ENCODE measurements at regions not wholly inside any gene's neighbourhood (a gene's known extent, or its start where the extent isn't known, plus 50 kb on each side); places are given as distances from the start of the nearest gene placed in this dataset.

- TF ChIP-seq, protein P1, sequence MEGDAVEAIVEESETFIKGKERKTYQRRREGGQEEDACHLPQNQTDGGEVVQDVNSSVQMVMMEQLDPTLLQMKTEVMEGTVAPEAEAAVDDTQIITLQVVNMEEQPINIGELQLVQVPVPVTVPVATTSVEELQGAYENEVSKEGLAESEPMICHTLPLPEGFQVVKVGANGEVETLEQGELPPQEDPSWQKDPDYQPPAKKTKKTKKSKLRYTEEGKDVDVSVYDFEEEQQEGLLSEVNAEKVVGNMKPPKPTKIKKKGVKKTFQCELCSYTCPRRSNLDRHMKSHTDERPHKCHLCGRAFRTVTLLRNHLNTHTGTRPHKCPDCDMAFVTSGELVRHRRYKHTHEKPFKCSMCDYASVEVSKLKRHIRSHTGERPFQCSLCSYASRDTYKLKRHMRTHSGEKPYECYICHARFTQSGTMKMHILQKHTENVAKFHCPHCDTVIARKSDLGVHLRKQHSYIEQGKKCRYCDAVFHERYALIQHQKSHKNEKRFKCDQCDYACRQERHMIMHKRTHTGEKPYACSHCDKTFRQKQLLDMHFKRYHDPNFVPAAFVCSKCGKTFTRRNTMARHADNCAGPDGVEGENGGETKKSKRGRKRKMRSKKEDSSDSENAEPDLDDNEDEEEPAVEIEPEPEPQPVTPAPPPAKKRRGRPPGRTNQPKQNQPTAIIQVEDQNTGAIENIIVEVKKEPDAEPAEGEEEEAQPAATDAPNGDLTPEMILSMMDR (IDR thresholded peaks at IDR 0.05; ENCODE audit: insufficient read depth, low read depth, low read length, missing control alignments): no peak
- no peak for DNase-seq (ENCODE audit: low read depth)
- H3K4me3 ChIP-seq (ENCODE audit: low read length): no peak overlapping the region
Measured at GRCh38 chr7:49264530-49264929, 340.2 kb downstream of the CDC14C start.

GRCh38 chr7:49273897-49274296 lies 349.6 kb downstream of the CDC14C start:
- no peak for DNase-seq (ENCODE audit: low read depth)
- TF ChIP-seq, protein P1 (IDR thresholded peaks at IDR 0.05; ENCODE audit: insufficient read depth, low read depth, low read length, missing control alignments): no peak

DNA sequence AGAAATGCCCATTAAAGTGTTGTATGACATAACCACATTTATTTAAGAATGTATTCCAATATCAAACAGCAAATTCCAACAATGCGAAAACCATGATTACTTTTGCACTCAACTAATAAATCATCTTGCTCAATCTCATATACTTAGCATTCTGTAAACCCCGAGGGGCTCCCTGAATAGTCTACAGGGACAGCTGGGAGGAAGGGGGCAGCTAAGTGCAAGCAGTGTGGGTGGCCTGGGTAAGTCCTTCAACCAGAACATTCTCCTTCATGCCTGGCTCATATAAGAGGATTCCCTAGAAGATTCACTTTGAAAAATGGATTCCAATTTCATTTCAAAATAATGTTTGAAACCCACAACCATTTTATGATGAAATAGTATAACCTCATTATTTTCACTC lies 355.5 kb downstream of the CDC14C start:
- no peak overlapping the region for H3K4me3 ChIP-seq (ENCODE audit: low read length)
- TF ChIP-seq, protein P1 (IDR thresholded peaks at IDR 0.05; ENCODE audit: insufficient read depth, low read depth, low read length, missing control alignments): no peak

More at GRCh38 chr7:49273897-49274296, 349.6 kb downstream of the CDC14C start:
- no peak overlapping the region for H3K4me3 ChIP-seq (ENCODE audit: low read length)

DNA sequence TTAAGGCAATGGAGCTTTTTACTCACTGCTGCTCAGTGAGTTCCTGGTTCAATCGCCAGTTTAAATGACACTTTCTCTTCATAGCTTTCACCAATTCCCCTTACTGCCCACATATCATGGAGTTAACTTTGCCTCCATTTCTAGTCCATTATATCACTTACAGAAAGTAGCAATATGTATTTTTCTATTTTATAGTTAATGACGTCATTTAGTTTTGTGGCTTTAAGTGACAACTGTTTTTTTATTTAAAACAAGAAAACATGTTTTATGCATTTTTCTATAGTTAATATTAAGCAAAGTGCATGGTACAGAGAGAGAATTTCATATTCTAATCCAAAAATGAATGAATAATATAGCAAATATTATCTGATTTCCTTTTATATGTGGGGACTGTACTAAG lies 363.3 kb downstream of the CDC14C start:
- H3K4me3 ChIP-seq (ENCODE audit: low read length): no peak overlapping the region
- TF ChIP-seq, protein P1 (IDR thresholded peaks at IDR 0.05; ENCODE audit: insufficient read depth, low read depth, low read length, missing control alignments): no peak
- DNase-seq (ENCODE audit: low read depth): no peak

More for the DNA sequence above, 355.5 kb downstream of the CDC14C start:
- no peak for DNase-seq (ENCODE audit: low read depth)

- no peak overlapping the region for H3K4me3 ChIP-seq (ENCODE audit: low read length)
- DNase-seq (ENCODE audit: low read depth): peak; percentile 69
- TF ChIP-seq, protein P1 (IDR thresholded peaks at IDR 0.05; ENCODE audit: insufficient read depth, low read depth, low read length, missing control alignments): no peak
Measured at GRCh38 chr7:49294611-49295010, 370.3 kb downstream of the CDC14C start.

GRCh38 chr7:49295146-49295545 lies 370.8 kb downstream of the CDC14C start:
- DNase-seq (ENCODE audit: low read depth): peak; percentile 74
- H3K4me3 ChIP-seq (ENCODE audit: low read length): no peak overlapping the region
- TF ChIP-seq, protein P1 (IDR thresholded peaks at IDR 0.05; ENCODE audit: insufficient read depth, low read depth, low read length, missing control alignments): no peak

GRCh38 chr7:49297958-49298357 lies 373.6 kb downstream of the CDC14C start:
- TF ChIP-seq, protein P1 (IDR thresholded peaks at IDR 0.05; ENCODE audit: insufficient read depth, low read depth, low read length, missing control alignments): no peak
- peak; percentile 65 for DNase-seq (ENCODE audit: low read depth)
- no peak overlapping the region for H3K4me3 ChIP-seq (ENCODE audit: low read length)

Data from epithelial cell of esophagus (primary cell).